Renal pelvis (tissue), 1 donor: ENCODE measurements at regions not wholly inside any gene's neighbourhood (a gene's known extent, or its start where the extent isn't known, plus 50 kb on each side); places are given as distances from the start of the nearest gene placed in this dataset.

Source experiments
- DNase-seq: peaks from one replicate; pipeline ENCODE4 v3.0.0-alpha.2; 2013

- DNase-seq = no peak
These were observed 183.5 kb upstream of the AFDN start for GRCh38 chr6:167643223-167643622.

- DNase-seq = no peak
These were observed 183.0 kb upstream of the AFDN start for GRCh38 chr6:167643716-167644115.

- DNase-seq = no peak
These were observed 182.1 kb upstream of the AFDN start for GRCh38 chr6:167644412-167645132.

GRCh38 chr6:167645368-167645767 lies 181.3 kb upstream of the AFDN start:
- no peak for DNase-seq

- no peak for DNase-seq
These were observed 179.4 kb upstream of the AFDN start for GRCh38 chr6:167647306-167647705.

GRCh38 chr6:167647737-167648470 lies 178.8 kb upstream of the AFDN start:
- DNase-seq = no peak

GRCh38 chr6:167648501-167649278 lies 178.0 kb upstream of the AFDN start:
- no peak for DNase-seq

GRCh38 chr6:167649476-167649875 lies 177.2 kb upstream of the AFDN start:
- DNase-seq = no peak

GRCh38 chr6:167650730-167651317 lies 175.9 kb upstream of the AFDN start:
- no peak for DNase-seq

- DNase-seq = no peak
These were observed 175.2 kb upstream of the AFDN start for GRCh38 chr6:167651318-167652041.

- no peak for DNase-seq
These were observed 174.5 kb upstream of the AFDN start for GRCh38 chr6:167652042-167652700.

GRCh38 chr6:167652701-167653095 lies 174.0 kb upstream of the AFDN start:
- no peak for DNase-seq

GRCh38 chr6:167653561-167653960 lies 173.2 kb upstream of the AFDN start:
- DNase-seq = no peak

GRCh38 chr6:167654389-167654788 lies 172.3 kb upstream of the AFDN start:
- no peak for DNase-seq

GRCh38 chr6:167655174-167655821 lies 171.4 kb upstream of the AFDN start:
- no peak for DNase-seq

GRCh38 chr6:167658106-167658505 lies 168.6 kb upstream of the AFDN start:
- DNase-seq = no peak

GRCh38 chr6:167659046-167659445 lies 167.7 kb upstream of the AFDN start:
- DNase-seq = no peak

- no peak for DNase-seq
These were observed 166.3 kb upstream of the AFDN start for GRCh38 chr6:167660424-167660823.

- DNase-seq = no peak
These were observed 165.7 kb upstream of the AFDN start for GRCh38 chr6:167660944-167661551.

- DNase-seq = no peak
These were observed 165.1 kb upstream of the AFDN start for GRCh38 chr6:167661552-167662044.
